ENCODE measurements at regions not wholly inside any gene's neighbourhood (a gene's known extent, or its start where the extent isn't known, plus 50 kb on each side); places are given as distances from the start of the nearest gene placed in this dataset.

DNA sequence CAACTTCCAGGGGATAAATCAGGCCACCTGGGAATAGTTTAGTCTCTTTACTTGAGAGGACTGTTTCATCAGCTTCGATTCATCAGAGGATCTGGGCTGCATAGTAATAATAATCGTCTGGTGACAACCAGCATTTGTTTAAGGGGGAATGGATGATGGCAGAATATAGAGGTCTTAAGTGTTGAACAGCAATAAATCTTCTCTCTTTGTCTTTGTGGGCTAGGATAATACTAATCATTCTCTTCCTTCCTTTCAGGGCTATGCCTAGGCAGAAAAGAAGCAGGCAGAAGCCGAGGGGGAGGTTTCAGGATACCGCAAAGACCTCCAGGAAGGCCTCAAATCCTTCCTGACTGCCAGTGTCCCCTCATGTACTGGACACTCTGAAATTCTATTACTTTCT, 150.4 kb upstream of the GAREM1 start:
- Mint-ChIP-seq H3K27me3 (ENCODE audit: low read depth, unreplicated experiment) (no peaks in the 10 kb centered on the region), H3K27ac (ENCODE audit: unreplicated experiment) (no peak overlapping the region), H3K4me3 (ENCODE audit: unreplicated experiment) (no peak overlapping the region), H3K36me3 (ENCODE audit: low read depth, unreplicated experiment) (no peaks in the 10 kb centered on the region), H3K9me3 (ENCODE audit: unreplicated experiment) (peaks cover 3% of the 10 kb centered on the region), H3K4me1 (ENCODE audit: low read depth, unreplicated experiment) (no peaks in the 10 kb centered on the region)
- Histone ChIP-seq H3K79me2 (ENCODE audit: insufficient read depth, low read length) (no peaks in the 10 kb centered on the region), H3K4me1 (ENCODE audit: insufficient read depth, low read length) (no peaks in the 10 kb centered on the region), H2AFZ (ENCODE audit: low read depth, low read length) (no peak overlapping the region), H3K4me2 (ENCODE audit: low read length) (no peak overlapping the region), H3K9me3 (ENCODE audit: insufficient read depth, low read depth, low read length) (no peaks in the 10 kb centered on the region), H3K36me3 (ENCODE audit: insufficient read depth, low read length) (no peaks in the 10 kb centered on the region), H3K9ac (ENCODE audit: low read length) (no peak overlapping the region), H3K4me3 (ENCODE audit: insufficient read depth, low read depth, low read length) (no peak overlapping the region), H3K27ac (ENCODE audit: low read depth, low read length) (no peak overlapping the region), H4K20me1 (ENCODE audit: insufficient read depth, low read length) (no peaks in the 10 kb centered on the region), H3K27me3 (ENCODE audit: insufficient read depth, low read length) (no peaks in the 10 kb centered on the region)
- no peak for FAIRE-seq
- TF ChIP-seq, protein P1, sequence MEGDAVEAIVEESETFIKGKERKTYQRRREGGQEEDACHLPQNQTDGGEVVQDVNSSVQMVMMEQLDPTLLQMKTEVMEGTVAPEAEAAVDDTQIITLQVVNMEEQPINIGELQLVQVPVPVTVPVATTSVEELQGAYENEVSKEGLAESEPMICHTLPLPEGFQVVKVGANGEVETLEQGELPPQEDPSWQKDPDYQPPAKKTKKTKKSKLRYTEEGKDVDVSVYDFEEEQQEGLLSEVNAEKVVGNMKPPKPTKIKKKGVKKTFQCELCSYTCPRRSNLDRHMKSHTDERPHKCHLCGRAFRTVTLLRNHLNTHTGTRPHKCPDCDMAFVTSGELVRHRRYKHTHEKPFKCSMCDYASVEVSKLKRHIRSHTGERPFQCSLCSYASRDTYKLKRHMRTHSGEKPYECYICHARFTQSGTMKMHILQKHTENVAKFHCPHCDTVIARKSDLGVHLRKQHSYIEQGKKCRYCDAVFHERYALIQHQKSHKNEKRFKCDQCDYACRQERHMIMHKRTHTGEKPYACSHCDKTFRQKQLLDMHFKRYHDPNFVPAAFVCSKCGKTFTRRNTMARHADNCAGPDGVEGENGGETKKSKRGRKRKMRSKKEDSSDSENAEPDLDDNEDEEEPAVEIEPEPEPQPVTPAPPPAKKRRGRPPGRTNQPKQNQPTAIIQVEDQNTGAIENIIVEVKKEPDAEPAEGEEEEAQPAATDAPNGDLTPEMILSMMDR (IDR thresholded peaks at IDR 0.05; ENCODE audit: insufficient read depth, low read depth, low read length), result no peak
- TF ChIP-seq EZH2 (IDR thresholded peaks at IDR 0.05; ENCODE audit: insufficient read depth, low read length), result no peak
- DNase-seq (ENCODE audit: low read depth), result no peak

DNA sequence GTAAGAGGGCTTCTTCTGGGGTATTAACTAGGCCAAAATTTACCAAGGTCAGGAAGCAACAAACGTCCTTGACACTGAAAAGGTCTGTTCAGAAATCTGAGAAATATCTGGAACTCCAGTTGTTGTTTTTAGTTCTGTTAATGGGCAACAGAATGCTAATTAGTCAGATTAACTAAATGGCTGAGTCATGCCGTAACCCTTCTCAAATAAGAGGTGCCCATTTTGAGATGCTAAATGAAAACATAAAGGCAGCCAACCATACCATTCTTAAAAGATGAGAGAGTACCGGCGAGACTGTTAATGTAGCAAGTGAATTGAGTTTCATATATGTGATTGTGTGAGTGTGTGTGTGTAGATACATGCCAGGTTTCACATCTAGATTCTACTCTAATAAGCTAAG, 147.9 kb upstream of the GAREM1 start:
- no peaks in the 10 kb centered on the region for H3K27me3 ChIP-seq (ENCODE audit: insufficient read depth, low read length)
- no peaks in the 10 kb centered on the region for H3K27me3 Mint-ChIP-seq (ENCODE audit: low read depth, unreplicated experiment)
- FAIRE-seq (no peak), DNase-seq (ENCODE audit: low read depth) (no peak)
- H3K4me2 ChIP-seq (ENCODE audit: low read length), result no peak overlapping the region
- no peak overlapping the region for H3K4me3 ChIP-seq (ENCODE audit: insufficient read depth, low read depth, low read length)
- no peak overlapping the region for H2AFZ ChIP-seq (ENCODE audit: low read depth, low read length)
- no peaks in the 10 kb centered on the region for H3K9me3 ChIP-seq (ENCODE audit: insufficient read depth, low read depth, low read length)
- no peaks in the 10 kb centered on the region for H3K79me2 ChIP-seq (ENCODE audit: insufficient read depth, low read length)
- no peaks in the 10 kb centered on the region for H3K4me1 ChIP-seq (ENCODE audit: insufficient read depth, low read length)
- no peaks in the 10 kb centered on the region for H3K36me3 Mint-ChIP-seq (ENCODE audit: low read depth, unreplicated experiment)
- H3K9me3 Mint-ChIP-seq (ENCODE audit: unreplicated experiment), result peaks cover 3% of the 10 kb centered on the region
- H3K27ac ChIP-seq (ENCODE audit: low read depth, low read length), result no peak overlapping the region
- H3K36me3 ChIP-seq (ENCODE audit: insufficient read depth, low read length), result no peaks in the 10 kb centered on the region
- TF ChIP-seq EZH2 (IDR thresholded peaks at IDR 0.05; ENCODE audit: insufficient read depth, low read length), result no peak
- TF ChIP-seq, protein P1 (IDR thresholded peaks at IDR 0.05; ENCODE audit: insufficient read depth, low read depth, low read length), result no peak
- H3K27ac Mint-ChIP-seq (ENCODE audit: unreplicated experiment), result no peak overlapping the region
- H3K9ac ChIP-seq (ENCODE audit: low read length), result no peak overlapping the region
- H3K4me3 Mint-ChIP-seq (ENCODE audit: unreplicated experiment), result no peak overlapping the region
- H4K20me1 ChIP-seq (ENCODE audit: insufficient read depth, low read length), result no peaks in the 10 kb centered on the region
- H3K4me1 Mint-ChIP-seq (ENCODE audit: low read depth, unreplicated experiment), result no peaks in the 10 kb centered on the region

DNA sequence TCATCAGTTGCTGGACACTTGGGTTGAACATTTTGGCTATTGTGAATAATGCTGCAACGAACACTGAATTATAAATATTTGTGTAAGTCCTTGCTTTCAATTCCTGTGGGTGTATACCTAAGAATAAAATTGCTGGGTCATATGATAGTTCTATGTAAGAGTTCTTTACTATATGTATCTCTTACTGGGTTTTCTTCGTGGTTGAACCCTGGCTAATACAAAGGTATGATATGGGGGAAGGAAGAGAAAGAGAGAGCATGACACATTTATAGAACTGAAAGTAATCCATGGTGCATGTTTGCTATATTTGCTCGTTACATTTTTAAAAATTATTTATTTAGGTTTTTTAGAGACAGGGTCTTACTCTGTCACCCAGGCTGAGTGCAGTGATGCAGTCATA, 143.1 kb upstream of the GAREM1 start:
- Histone ChIP-seq H3K4me1 (ENCODE audit: insufficient read depth, low read length) (no peaks in the 10 kb centered on the region), H3K36me3 (ENCODE audit: insufficient read depth, low read length) (no peaks in the 10 kb centered on the region), H3K27me3 (ENCODE audit: insufficient read depth, low read length) (no peaks in the 10 kb centered on the region), H3K9me3 (ENCODE audit: insufficient read depth, low read depth, low read length) (no peaks in the 10 kb centered on the region), H4K20me1 (ENCODE audit: insufficient read depth, low read length) (no peaks in the 10 kb centered on the region), H3K27ac (ENCODE audit: low read depth, low read length) (no peak overlapping the region), H3K79me2 (ENCODE audit: insufficient read depth, low read length) (no peaks in the 10 kb centered on the region), H3K9ac (ENCODE audit: low read length) (no peak overlapping the region), H3K4me3 (ENCODE audit: insufficient read depth, low read depth, low read length) (no peak overlapping the region), H2AFZ (ENCODE audit: low read depth, low read length) (no peak overlapping the region), H3K4me2 (ENCODE audit: low read length) (no peak overlapping the region)
- TF ChIP-seq, protein P1 (IDR thresholded peaks at IDR 0.05; ENCODE audit: insufficient read depth, low read depth, low read length), result no peak
- no peak for TF ChIP-seq EZH2 (IDR thresholded peaks at IDR 0.05; ENCODE audit: insufficient read depth, low read length)
- FAIRE-seq (no peak), DNase-seq (ENCODE audit: low read depth) (no peak)
- Mint-ChIP-seq H3K4me1 (ENCODE audit: low read depth, unreplicated experiment) (peaks cover 2% of the 10 kb centered on the region), H3K27me3 (ENCODE audit: low read depth, unreplicated experiment) (no peaks in the 10 kb centered on the region), H3K4me3 (ENCODE audit: unreplicated experiment) (no peak overlapping the region), H3K9me3 (ENCODE audit: unreplicated experiment) (no peaks in the 10 kb centered on the region), H3K36me3 (ENCODE audit: low read depth, unreplicated experiment) (no peaks in the 10 kb centered on the region), H3K27ac (ENCODE audit: unreplicated experiment) (no peak overlapping the region)

All from astrocyte (in vitro differentiated cells and primary cell).